Loucy (cell line): ENCODE measurements at regions not wholly inside any gene's neighbourhood (a gene's known extent, or its start where the extent isn't known, plus 50 kb on each side); places are given as distances from the start of the nearest gene placed in this dataset.

ENCODE experiments used
- H2AFZ ChIP-seq: fragments of 200-600 bp; sonication (generic); 2 replicates; pipeline ENCODE4 v1.6.0; 2016; ENCODE audit warnings: antibody characterized with exemption, mild to moderate bottlenecking, low read length, moderate library complexity
- H3F3A ChIP-seq: fragments of 200-600 bp; 2 replicates; pipeline ENCODE4 v1.6.0; 2016; ENCODE audit warnings: antibody characterized with exemption, low read depth, mild to moderate bottlenecking
- H3K27me3 ChIP-seq: fragments of 200-600 bp; sonication (generic); 2 replicates; pipeline ENCODE4 v1.6.1; 2014; ENCODE audit warnings: low read length, mild to moderate bottlenecking; ENCODE audit not compliant: insufficient read depth, poor library complexity, severe bottlenecking
- H3K36me3 ChIP-seq: fragments of 200-600 bp; sonication (generic); 2 replicates; pipeline ENCODE4 v1.6.1; 2016; ENCODE audit warnings: low read length; ENCODE audit not compliant: insufficient read depth
- H3K4me1 ChIP-seq: fragments of 200-600 bp; sonication (generic); 2 replicates; pipeline ENCODE4 v1.5.1; 2014; ENCODE audit warnings: low read length, mild to moderate bottlenecking; ENCODE audit not compliant: insufficient read depth, poor library complexity, severe bottlenecking
- H3K4me2 ChIP-seq: fragments of 200-600 bp; sonication (generic); 2 replicates; pipeline ENCODE4 v1.6.0; 2014; ENCODE audit warnings: antibody characterized with exemption, low read length, low read depth, mild to moderate bottlenecking; ENCODE audit not compliant: poor library complexity, severe bottlenecking
- H3K4me3 ChIP-seq: fragments of 200-600 bp; sonication (generic); 2 replicates; pipeline ENCODE4 v1.5.1; 2014; ENCODE audit warnings: low read length, mild to moderate bottlenecking, mixed read lengths; ENCODE audit not compliant: poor library complexity, severe bottlenecking
- H3K79me2 ChIP-seq: fragments of 200-600 bp; sonication (generic); 2 replicates; pipeline ENCODE4 v1.6.1; 2014; ENCODE audit warnings: low read length; ENCODE audit not compliant: insufficient read depth
- H3K9ac ChIP-seq: fragments of 200-600 bp; sonication (generic); 2 replicates; pipeline ENCODE4 v1.6.0; 2014; ENCODE audit warnings: mild to moderate bottlenecking, low read depth, low read length, moderate library complexity; ENCODE audit not compliant: poor library complexity, severe bottlenecking
- H3K9me2 ChIP-seq: fragments of 200-600 bp; sonication (generic); replicated peaks from 2 replicates; pipeline ENCODE4 v1.6.1; 2016; ENCODE audit warnings: low read depth, low read length, mixed read lengths
- H3K9me3 ChIP-seq: fragments of 200-600 bp; sonication (generic); 2 replicates; pipeline ENCODE4 v1.6.1; 2014; ENCODE audit warnings: mild to moderate bottlenecking, antibody characterized with exemption, low read length, low read depth; ENCODE audit not compliant: insufficient read depth
- H4K20me1 ChIP-seq: fragments of 200-600 bp; sonication (generic); 2 replicates; pipeline ENCODE4 v1.6.0; 2014; ENCODE audit warnings: antibody characterized with exemption, low read length, mild to moderate bottlenecking; ENCODE audit not compliant: insufficient read depth, poor library complexity, severe bottlenecking
- CTCF ChIP-seq: fragments of 200-600 bp; sonication (generic); conservative IDR thresholded peaks from 2 replicates; pipeline ENCODE4 v1.5.1; 2014; ENCODE audit warnings: mild to moderate bottlenecking, antibody characterized with exemption, low read length
- EZH2phosphoT487 ChIP-seq: fragments of 200-600 bp; IDR thresholded peaks from 2 replicates; pipeline ENCODE4 v1.6.1; 2018; ENCODE audit warnings: antibody characterized with exemption, mild to moderate bottlenecking, moderate library complexity, borderline replicate concordance

GRCh38 chr14:53536446-53536845, 383.3 kb upstream of the DDHD1 start:
- TF ChIP-seq EZH2phosphoT487 = no peak
- TF ChIP-seq CTCF = no peak
- no peaks in the 10 kb centered on the region for H4K20me1 ChIP-seq

GRCh38 chr14:53534841-53535240, 381.7 kb upstream of the DDHD1 start:
- H3K9ac ChIP-seq = no peak overlapping the region
- H3K4me3 ChIP-seq = no peak overlapping the region
- H3F3A ChIP-seq = no peaks in the 10 kb centered on the region
- H3K4me2 ChIP-seq = no peak overlapping the region
- H3K36me3 ChIP-seq = no peaks in the 10 kb centered on the region
- no peaks in the 10 kb centered on the region for H3K9me2 ChIP-seq
- no peaks in the 10 kb centered on the region for H3K4me1 ChIP-seq
- H4K20me1 ChIP-seq = no peaks in the 10 kb centered on the region
- H3K79me2 ChIP-seq = no peaks in the 10 kb centered on the region
- no peak for TF ChIP-seq EZH2phosphoT487
- no peak overlapping the region for H2AFZ ChIP-seq
- H3K27me3 ChIP-seq = no peaks in the 10 kb centered on the region
- no peaks in the 10 kb centered on the region for H3K9me3 ChIP-seq

More at GRCh38 chr14:53536446-53536845, 383.3 kb upstream of the DDHD1 start:
- no peaks in the 10 kb centered on the region for H3F3A ChIP-seq
- H2AFZ ChIP-seq = no peak overlapping the region
- H3K4me1 ChIP-seq = no peaks in the 10 kb centered on the region
- no peak overlapping the region for H3K4me2 ChIP-seq
- no peaks in the 10 kb centered on the region for H3K9me3 ChIP-seq
- no peak overlapping the region for H3K9ac ChIP-seq
- no peaks in the 10 kb centered on the region for H3K79me2 ChIP-seq
- H3K4me3 ChIP-seq = no peak overlapping the region
- H3K36me3 ChIP-seq = no peaks in the 10 kb centered on the region
- H3K9me2 ChIP-seq = no peaks in the 10 kb centered on the region
- H3K27me3 ChIP-seq = no peaks in the 10 kb centered on the region

- TF ChIP-seq CTCF (no peak), EZH2phosphoT487 (no peak)
- Histone ChIP-seq H4K20me1 (no peaks in the 10 kb centered on the region), H3K4me2 (no peak overlapping the region), H3K27me3 (no peaks in the 10 kb centered on the region), H3K4me3 (no peak overlapping the region), H2AFZ (no peak overlapping the region), H3K9me3 (no peaks in the 10 kb centered on the region), H3F3A (no peaks in the 10 kb centered on the region), H3K36me3 (no peaks in the 10 kb centered on the region), H3K4me1 (no peaks in the 10 kb centered on the region), H3K79me2 (no peaks in the 10 kb centered on the region), H3K9me2 (no peaks in the 10 kb centered on the region), H3K9ac (no peak overlapping the region)
These were observed 380.4 kb upstream of the DDHD1 start for GRCh38 chr14:53533384-53533970.

- no peak overlapping the region for H3K4me3 ChIP-seq
- no peaks in the 10 kb centered on the region for H3K9me2 ChIP-seq
- H3K36me3 ChIP-seq = no peaks in the 10 kb centered on the region
- H4K20me1 ChIP-seq = no peaks in the 10 kb centered on the region
- no peaks in the 10 kb centered on the region for H3K79me2 ChIP-seq
- H3K4me2 ChIP-seq = no peak overlapping the region
- H3K4me1 ChIP-seq = no peaks in the 10 kb centered on the region
- H2AFZ ChIP-seq = no peak overlapping the region
- no peaks in the 10 kb centered on the region for H3K9me3 ChIP-seq
- no peak overlapping the region for H3K9ac ChIP-seq
- H3K27me3 ChIP-seq = no peaks in the 10 kb centered on the region
- no peak for TF ChIP-seq CTCF
- no peak for TF ChIP-seq EZH2phosphoT487
- H3F3A ChIP-seq = no peaks in the 10 kb centered on the region
These were observed 379.7 kb upstream of the DDHD1 start for GRCh38 chr14:53532853-53533252.
